ENCODE measurements at regions not wholly inside any gene's neighbourhood (a gene's known extent, or its start where the extent isn't known, plus 50 kb on each side); places are given as distances from the start of the nearest gene placed in this dataset.

DNA sequence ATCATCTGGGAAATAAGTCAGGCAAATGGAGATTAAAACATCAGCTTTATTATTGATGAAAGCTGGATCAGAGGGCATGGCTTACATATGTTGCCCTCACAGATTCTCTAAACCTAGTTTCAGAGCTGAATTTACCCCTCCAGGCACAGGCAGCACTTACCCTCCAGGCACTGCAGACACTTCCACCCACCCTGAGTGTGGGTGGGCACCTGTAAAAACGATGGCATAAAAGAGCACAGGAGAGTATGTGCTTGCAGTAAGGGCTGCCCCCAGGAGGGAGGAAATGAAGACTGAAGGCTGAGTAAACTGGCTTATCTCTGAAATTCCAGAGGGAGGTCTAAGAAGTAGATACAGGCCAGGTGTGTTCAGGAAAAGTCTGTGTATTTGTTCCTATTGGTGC, 185.0 kb upstream of the HTR2A start:
- Histone ChIP-seq H3K9me2 (replicated peaks; ENCODE audit: insufficient read depth) (no peaks in the 10 kb centered on the region), H3K36me3 (replicated peaks; ENCODE audit: insufficient read depth, low read depth) (no peaks in the 10 kb centered on the region), H3K27me3 (no peaks in the 10 kb centered on the region), H2AFZ (no peak overlapping the region), H3K9me3 (ENCODE audit: low read depth) (no peaks in the 10 kb centered on the region), H3K4me3 (no peak overlapping the region), H3K4me2 (no peak overlapping the region), H3K4me1 (ENCODE audit: insufficient read depth) (no peaks in the 10 kb centered on the region), H4K20me1 (ENCODE audit: insufficient read depth, poor library complexity, severe bottlenecking) (no peaks in the 10 kb centered on the region), H3K79me2 (no peaks in the 10 kb centered on the region), H3K27ac (peak overlapping the region; percentile 28)
- no peak for DNase-seq (ENCODE audit: low spot score)
- TF ChIP-seq EZH2 (IDR thresholded peaks at IDR 0.05; ENCODE audit: borderline replicate concordance) (no peak), EZH2phosphoT487 (IDR thresholded peaks at IDR 0.05; ENCODE audit: low read depth, severe bottlenecking, unreplicated experiment) (no peak), CTCF (IDR thresholded peaks at IDR 0.05; ENCODE audit: poor library complexity) (no peak)
- 50% methylated on average over 1 of the region's 1 CpG for WGBS (ENCODE audit: low lambda C conversion rate, missing lambda C conversion rate)

DNA sequence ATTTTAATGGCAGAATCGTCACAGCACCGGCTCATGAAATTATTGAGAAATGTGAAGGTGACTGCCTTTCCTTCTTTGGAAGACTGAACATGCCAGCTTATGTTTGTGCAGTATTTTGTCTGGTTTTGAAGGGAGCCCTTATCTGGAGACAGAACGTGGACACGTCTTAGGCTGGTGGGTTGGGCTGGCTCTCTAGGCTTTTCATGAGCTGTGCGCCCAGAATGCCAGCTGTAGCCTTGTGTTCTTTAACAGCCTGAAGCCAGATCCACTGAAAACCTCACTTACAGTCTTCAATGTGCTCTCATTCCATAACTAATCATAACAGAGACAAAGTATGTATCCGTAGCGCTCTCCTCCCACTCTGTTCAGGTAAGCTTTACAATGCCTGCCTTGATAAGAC, 184.4 kb upstream of the HTR2A start:
- peak overlapping the region; percentile 28 for H3K27ac ChIP-seq
- no peaks in the 10 kb centered on the region for H4K20me1 ChIP-seq (ENCODE audit: insufficient read depth, poor library complexity, severe bottlenecking)
- H3K36me3 ChIP-seq (replicated peaks; ENCODE audit: insufficient read depth, low read depth), result no peaks in the 10 kb centered on the region
- no peaks in the 10 kb centered on the region for H3K4me1 ChIP-seq (ENCODE audit: insufficient read depth)
- H3K27me3 ChIP-seq, result no peaks in the 10 kb centered on the region
- no peaks in the 10 kb centered on the region for H3K9me2 ChIP-seq (replicated peaks; ENCODE audit: insufficient read depth)
- DNase-seq (ENCODE audit: low spot score), result peak; percentile 7
- no peak overlapping the region for H2AFZ ChIP-seq
- TF ChIP-seq CTCF (IDR thresholded peaks at IDR 0.05; ENCODE audit: poor library complexity) (no peak), EZH2phosphoT487 (IDR thresholded peaks at IDR 0.05; ENCODE audit: low read depth, severe bottlenecking, unreplicated experiment) (no peak), EZH2 (IDR thresholded peaks at IDR 0.05; ENCODE audit: borderline replicate concordance) (no peak)
- H3K9me3 ChIP-seq (ENCODE audit: low read depth), result no peaks in the 10 kb centered on the region
- H3K4me2 ChIP-seq, result no peak overlapping the region
- no peaks in the 10 kb centered on the region for H3K79me2 ChIP-seq
- no peak overlapping the region for H3K4me3 ChIP-seq
- WGBS (ENCODE audit: low lambda C conversion rate, missing lambda C conversion rate), result 68% methylated on average over 7 of the region's 7 CpGs

GRCh38 chr13:47080621-47081020, 183.8 kb upstream of the HTR2A start:
- no peaks in the 10 kb centered on the region for H3K4me1 ChIP-seq (ENCODE audit: insufficient read depth)
- no peak for DNase-seq (ENCODE audit: low spot score)
- no peaks in the 10 kb centered on the region for H3K36me3 ChIP-seq (replicated peaks; ENCODE audit: insufficient read depth, low read depth)
- H3K27me3 ChIP-seq, result no peaks in the 10 kb centered on the region
- H4K20me1 ChIP-seq (ENCODE audit: insufficient read depth, poor library complexity, severe bottlenecking), result no peaks in the 10 kb centered on the region
- H3K9me2 ChIP-seq (replicated peaks; ENCODE audit: insufficient read depth), result no peaks in the 10 kb centered on the region
- no peaks in the 10 kb centered on the region for H3K9me3 ChIP-seq (ENCODE audit: low read depth)
- WGBS (ENCODE audit: low lambda C conversion rate, missing lambda C conversion rate), result 59% methylated on average over 2 of the region's 2 CpGs
- no peak overlapping the region for H3K27ac ChIP-seq
- no peaks in the 10 kb centered on the region for H3K79me2 ChIP-seq
- H3K4me3 ChIP-seq, result no peak overlapping the region
- H3K4me2 ChIP-seq, result no peak overlapping the region
- no peak for TF ChIP-seq EZH2phosphoT487 (IDR thresholded peaks at IDR 0.05; ENCODE audit: low read depth, severe bottlenecking, unreplicated experiment)
- no peak overlapping the region for H2AFZ ChIP-seq

DNA sequence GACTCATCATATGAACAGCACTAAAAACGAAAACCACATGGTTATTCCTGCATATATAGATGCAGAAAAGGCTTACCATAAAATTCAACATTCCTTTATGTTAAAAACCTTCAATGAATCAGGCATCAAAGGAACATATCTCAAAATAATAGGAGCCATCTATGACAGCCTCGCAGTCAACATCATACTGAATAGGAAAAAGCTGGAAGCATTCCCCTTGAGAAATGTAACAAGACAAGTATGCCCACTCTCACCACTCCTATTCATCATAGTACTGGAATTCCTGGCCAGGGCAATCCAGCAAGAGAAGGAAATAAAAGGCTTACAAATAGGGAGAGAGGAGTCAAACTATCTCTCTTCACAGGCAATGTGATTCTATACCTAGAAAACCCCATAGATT, 179.6 kb upstream of the HTR2A start:
- Histone ChIP-seq H3K4me2 (no peak overlapping the region), H2AFZ (no peak overlapping the region), H3K36me3 (replicated peaks; ENCODE audit: insufficient read depth, low read depth) (no peaks in the 10 kb centered on the region), H3K9me3 (ENCODE audit: low read depth) (peaks cover 5% of the 10 kb centered on the region), H3K4me3 (no peak overlapping the region), H3K4me1 (ENCODE audit: insufficient read depth) (no peaks in the 10 kb centered on the region), H4K20me1 (ENCODE audit: insufficient read depth, poor library complexity, severe bottlenecking) (no peaks in the 10 kb centered on the region), H3K9me2 (replicated peaks; ENCODE audit: insufficient read depth) (no peaks in the 10 kb centered on the region), H3K79me2 (no peaks in the 10 kb centered on the region), H3K27ac (no peak overlapping the region), H3K27me3 (no peaks in the 10 kb centered on the region)
- DNase-seq (ENCODE audit: low spot score), result no peak
- TF ChIP-seq EZH2phosphoT487 (IDR thresholded peaks at IDR 0.05; ENCODE audit: low read depth, severe bottlenecking, unreplicated experiment), result no peak
- no peak for TF ChIP-seq EZH2 (IDR thresholded peaks at IDR 0.05; ENCODE audit: borderline replicate concordance)
- no peak for TF ChIP-seq CTCF (IDR thresholded peaks at IDR 0.05; ENCODE audit: poor library complexity)
- WGBS (ENCODE audit: low lambda C conversion rate, missing lambda C conversion rate), result 74% methylated on average over 2 of the region's 2 CpGs

All from hepatocyte (in vitro differentiated cells).